Keratinocyte (primary cell): ENCODE measurements at regions not wholly inside any gene's neighbourhood (a gene's known extent, or its start where the extent isn't known, plus 50 kb on each side); places are given as distances from the start of the nearest gene placed in this dataset.

Experiments
- CTCF ChIP-seq, 3 experiments: IDR thresholded peaks in 1 of 3; conservative IDR thresholded peaks in 1 of 3; optimal IDR thresholded peaks in 1 of 3; 2 replicates in 2 of 3; 3 replicates in 1 of 3; pipeline versions ENCODE3 to v1.5.1; 2011; ENCODE audit warnings: low read length in 3 of 3, mild to moderate bottlenecking in 3 of 3, moderate library complexity in 2 of 3, control low read depth in 1 of 3, inconsistent platforms in 1 of 3; ENCODE audit not compliant: insufficient read depth in 2 of 3; ENCODE audit errors: extremely low read depth in 1 of 3
- EZH2 ChIP-seq: IDR thresholded peaks from one replicate; pipeline ENCODE4 v1.6.1; 2012; ENCODE audit warnings: inconsistent platforms, mild to moderate bottlenecking, low read length, moderate library complexity

GRCh38 chr18:26700201-26700600, 151.8 kb upstream of the KCTD1 start:
- TF ChIP-seq CTCF (optimal IDR thresholded peaks at IDR 0.05 in 1 of 3, IDR thresholded peaks at IDR 0.05 in 1 of 3, conservative IDR thresholded peaks at IDR 0.05 in 1 of 3; ENCODE audit: extremely low read depth in 1 of 3, insufficient read depth in 2 of 3, low read length in 3 of 3) = no peak
- no peak for TF ChIP-seq EZH2
